Caco-2 (cell line): ENCODE measurements at regions not wholly inside any gene's neighbourhood (a gene's known extent, or its start where the extent isn't known, plus 50 kb on each side); places are given as distances from the start of the nearest gene placed in this dataset.

ENCODE experiments used
- BruUV-seq: library from RNA; stranded (reverse); fragments of 400-500 nt; replicated peaks from 2 replicates; lab custom pipeline; 2021; lab: Mats Ljungman, UMichigan
- CTCF ChIA-PET: fragments of 300-600 bp; sonication (Branson Sonifier 250); formaldehyde crosslinking; loops from one replicate; lab custom pipeline; 2022; ENCODE audit warnings: antibody characterized with exemption; lab: Charles Lee
- POLR2A ChIA-PET: fragments of 300-600 bp; sonication (Branson Sonifier 250); formaldehyde crosslinking; loops from one replicate; lab custom pipeline; 2022; ENCODE audit warnings: antibody characterized with exemption; lab: Charles Lee
- DNase-seq, 2 experiments: peaks; one replicate each; pipeline versions ENCODE4 v3.0.0 to v3.0.0-alpha.2; 2020 to 2022
- H3K27me3 ChIP-seq: replicated peaks from 2 replicates; pipeline ENCODE4 v1.6.0; 2011; ENCODE audit warnings: low read length; ENCODE audit not compliant: control insufficient read depth, insufficient read depth
- H3K36me3 ChIP-seq: 2 replicates; pipeline ENCODE4 v1.5.1; 2011; ENCODE audit warnings: low read length; ENCODE audit not compliant: control insufficient read depth, insufficient read depth
- H3K4me1 ChIP-seq: fragments of 250-450 bp; sonication (Bioruptor Pico); 2 replicates; pipeline ENCODE4 v1.5.1; 2020; ENCODE audit warnings: mild to moderate bottlenecking
- H3K4me3 ChIP-seq: 2 replicates; pipeline ENCODE4 v1.5.1; 2011; ENCODE audit warnings: low read depth, mild to moderate bottlenecking, control low read depth, low read length
- H3K9me3 ChIP-seq: fragments of 250-450 bp; sonication (Bioruptor Pico); 2 replicates; pipeline ENCODE4 v1.5.1; 2020; ENCODE audit warnings: mild to moderate bottlenecking, moderate library complexity
- H3K27ac Mint-ChIP-seq: one replicate; pipeline ENCODE4 v1.8.0; 2022; ENCODE audit warnings: mixed read lengths; ENCODE audit not compliant: unreplicated experiment
- H3K27me3 Mint-ChIP-seq: one replicate; pipeline ENCODE4 v1.8.0; 2022; ENCODE audit warnings: mixed read lengths; ENCODE audit not compliant: insufficient read depth, unreplicated experiment
- H3K36me3 Mint-ChIP-seq: one replicate; pipeline ENCODE4 v1.8.0; 2022; ENCODE audit warnings: mild to moderate bottlenecking, mixed read lengths; ENCODE audit not compliant: insufficient read depth, unreplicated experiment
- H3K4me1 Mint-ChIP-seq: one replicate; pipeline ENCODE4 v1.8.0; 2022; ENCODE audit warnings: low read depth, mixed read lengths; ENCODE audit not compliant: unreplicated experiment
- H3K4me3 Mint-ChIP-seq: one replicate; pipeline ENCODE4 v1.8.0; 2022; ENCODE audit warnings: mild to moderate bottlenecking, moderate library complexity, mixed read lengths; ENCODE audit not compliant: unreplicated experiment
- H3K9me3 Mint-ChIP-seq: one replicate; pipeline ENCODE4 v1.8.0; 2022; ENCODE audit warnings: mixed read lengths; ENCODE audit not compliant: unreplicated experiment
- intact Hi-C: fragments of 100-400 bp; cut with micrococcal nuclease; formaldehyde crosslinking; loops from one replicate; pipeline ENCODE4 v1.10.0; 2022; ENCODE audit not compliant: unreplicated experiment
- TF ChIP-seq, protein P1 (sequence below), 2 experiments: fragments of 200-600 bp in 1 of 2; IDR thresholded peaks; 1 replicate in 1 of 2; 2 replicates in 1 of 2; pipeline versions ENCODE4 v1.5.1 to v1.8.0; 2011 to 2022; ENCODE audit warnings: antibody characterized with exemption in 1 of 2, control low read depth in 1 of 2, inconsistent platforms in 1 of 2, low read depth in 1 of 2, low read length in 1 of 2, mild to moderate bottlenecking in 1 of 2, moderate library complexity in 1 of 2; ENCODE audit not compliant: insufficient read depth in 1 of 2, severe bottlenecking in 1 of 2, unreplicated experiment in 1 of 2

DNA sequence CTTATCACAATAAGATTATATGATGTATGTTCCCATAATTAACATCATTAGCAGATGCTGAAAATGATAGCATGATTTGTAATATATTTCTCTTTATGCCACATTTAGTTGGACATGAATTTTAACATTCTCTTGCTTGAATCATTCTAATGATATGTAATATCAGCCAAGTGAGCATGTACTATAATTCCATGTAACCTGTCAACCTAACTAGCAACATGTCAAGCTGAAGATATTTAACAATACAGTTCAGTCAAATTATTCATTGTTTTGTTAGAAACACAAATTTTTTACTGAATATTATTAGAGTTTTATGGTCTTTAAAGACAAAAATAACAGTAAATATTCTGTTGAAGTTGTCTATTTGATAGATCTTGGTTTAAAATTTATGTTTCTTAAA is 920.4 kb upstream of the PCDH10 start:
- intact Hi-C loops = no loop called here
- no peaks in the 10 kb centered on the region for H3K36me3 ChIP-seq
- POLR2A ChIA-PET = no interaction called here
- Mint-ChIP-seq H3K36me3 (no peaks in the 10 kb centered on the region), H3K4me3 (no peak overlapping the region), H3K27ac (no peak overlapping the region), H3K27me3 (no peaks in the 10 kb centered on the region), H3K9me3 (peaks cover 12% of the 10 kb centered on the region), H3K4me1 (no peaks in the 10 kb centered on the region)
- no peak for DNase-seq
- H3K4me1 ChIP-seq = no peaks in the 10 kb centered on the region
- CTCF ChIA-PET = no interaction called here
- no peaks in the 10 kb centered on the region; the same call in 1 of the 2 replicates for H3K9me3 ChIP-seq
- H3K4me3 ChIP-seq = no peak overlapping the region
- H3K27me3 ChIP-seq = no peaks in the 10 kb centered on the region
- BruUV-seq = no TSS peak
- TF ChIP-seq, protein P1, sequence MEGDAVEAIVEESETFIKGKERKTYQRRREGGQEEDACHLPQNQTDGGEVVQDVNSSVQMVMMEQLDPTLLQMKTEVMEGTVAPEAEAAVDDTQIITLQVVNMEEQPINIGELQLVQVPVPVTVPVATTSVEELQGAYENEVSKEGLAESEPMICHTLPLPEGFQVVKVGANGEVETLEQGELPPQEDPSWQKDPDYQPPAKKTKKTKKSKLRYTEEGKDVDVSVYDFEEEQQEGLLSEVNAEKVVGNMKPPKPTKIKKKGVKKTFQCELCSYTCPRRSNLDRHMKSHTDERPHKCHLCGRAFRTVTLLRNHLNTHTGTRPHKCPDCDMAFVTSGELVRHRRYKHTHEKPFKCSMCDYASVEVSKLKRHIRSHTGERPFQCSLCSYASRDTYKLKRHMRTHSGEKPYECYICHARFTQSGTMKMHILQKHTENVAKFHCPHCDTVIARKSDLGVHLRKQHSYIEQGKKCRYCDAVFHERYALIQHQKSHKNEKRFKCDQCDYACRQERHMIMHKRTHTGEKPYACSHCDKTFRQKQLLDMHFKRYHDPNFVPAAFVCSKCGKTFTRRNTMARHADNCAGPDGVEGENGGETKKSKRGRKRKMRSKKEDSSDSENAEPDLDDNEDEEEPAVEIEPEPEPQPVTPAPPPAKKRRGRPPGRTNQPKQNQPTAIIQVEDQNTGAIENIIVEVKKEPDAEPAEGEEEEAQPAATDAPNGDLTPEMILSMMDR (IDR thresholded peaks at IDR 0.05; ENCODE audit: insufficient read depth in 1 of 2, low read depth in 1 of 2, low read length in 1 of 2, severe bottlenecking in 1 of 2, unreplicated experiment in 1 of 2) = no peak

DNA sequence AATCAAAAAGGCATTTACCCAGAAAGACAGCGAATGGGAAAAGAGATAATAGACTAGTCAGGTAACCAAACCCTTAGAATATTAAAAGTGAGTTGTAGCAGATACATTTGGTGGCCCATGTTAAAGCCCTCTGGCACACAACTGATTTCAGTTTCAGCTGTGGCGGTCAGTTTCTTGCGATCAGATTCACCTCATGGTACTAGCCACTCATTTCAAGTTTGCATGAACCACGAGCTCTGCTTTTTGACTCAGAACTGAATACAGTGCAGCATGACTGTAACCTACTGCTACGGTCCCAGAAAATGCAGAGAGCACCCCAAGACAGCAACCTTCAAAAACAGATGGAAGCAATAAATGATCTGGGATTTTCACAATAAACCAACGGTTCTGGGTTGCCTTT is 919.1 kb upstream of the PCDH10 start:
- ChIA-PET POLR2A (no interaction called here), CTCF (no interaction called here)
- H3K4me3 Mint-ChIP-seq = no peak overlapping the region
- Histone ChIP-seq H3K4me1 (no peaks in the 10 kb centered on the region), H3K36me3 (no peaks in the 10 kb centered on the region), H3K4me3 (no peak overlapping the region), H3K27me3 (no peaks in the 10 kb centered on the region), H3K9me3 (no peaks in the 10 kb centered on the region; the same call in 1 of the 2 replicates)
- TF ChIP-seq, protein P1 (IDR thresholded peaks at IDR 0.05; ENCODE audit: insufficient read depth in 1 of 2, low read depth in 1 of 2, low read length in 1 of 2, severe bottlenecking in 1 of 2, unreplicated experiment in 1 of 2) = no peak
- H3K36me3 Mint-ChIP-seq = no peaks in the 10 kb centered on the region
- intact Hi-C loops = no loop called here
- no peaks in the 10 kb centered on the region for H3K4me1 Mint-ChIP-seq
- DNase-seq = no peak
- H3K27me3 Mint-ChIP-seq = no peaks in the 10 kb centered on the region
- no TSS peak for BruUV-seq
- H3K27ac Mint-ChIP-seq = no peak overlapping the region
- peaks cover 12% of the 10 kb centered on the region for H3K9me3 Mint-ChIP-seq

DNA sequence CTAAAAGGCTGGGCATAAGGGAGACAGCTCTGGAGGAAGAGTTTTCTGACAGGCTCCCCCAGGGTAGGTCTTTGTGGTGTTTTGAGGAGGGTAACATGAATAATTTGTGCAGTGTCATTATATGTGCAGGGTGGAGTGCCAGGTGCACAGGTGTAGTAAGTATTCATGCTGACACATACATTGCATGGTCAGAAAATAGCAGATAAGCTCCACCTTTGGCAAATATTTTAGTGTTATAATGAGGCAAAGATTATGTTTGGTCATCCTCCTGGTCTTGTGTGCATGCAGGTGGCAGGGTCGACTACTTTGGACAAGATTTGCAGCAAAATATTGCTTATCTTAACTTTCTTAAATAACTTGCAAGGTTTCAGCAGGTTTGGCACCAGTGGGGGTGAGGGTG is 910.4 kb upstream of the PCDH10 start:
- no peak overlapping the region for H3K4me3 Mint-ChIP-seq
- intact Hi-C loops = no loop called here
- TF ChIP-seq, protein P1 (IDR thresholded peaks at IDR 0.05; ENCODE audit: insufficient read depth in 1 of 2, low read depth in 1 of 2, low read length in 1 of 2, severe bottlenecking in 1 of 2, unreplicated experiment in 1 of 2) = no peak
- no peaks in the 10 kb centered on the region for H3K27me3 ChIP-seq
- H3K4me1 Mint-ChIP-seq = no peaks in the 10 kb centered on the region
- no peaks in the 10 kb centered on the region for H3K4me1 ChIP-seq
- H3K27ac Mint-ChIP-seq = no peak overlapping the region
- H3K36me3 Mint-ChIP-seq = no peaks in the 10 kb centered on the region
- H3K36me3 ChIP-seq = no peaks in the 10 kb centered on the region
- H3K9me3 ChIP-seq = no peaks in the 10 kb centered on the region
- CTCF ChIA-PET = no interaction called here
- POLR2A ChIA-PET = no interaction called here
- no peaks in the 10 kb centered on the region for H3K9me3 Mint-ChIP-seq
- no peak overlapping the region for H3K4me3 ChIP-seq
- no TSS peak for BruUV-seq
- no peaks in the 10 kb centered on the region for H3K27me3 Mint-ChIP-seq
- DNase-seq = no peak
